Fibroblast of peridontal ligament (primary cell): ENCODE measurements at regions not wholly inside any gene's neighbourhood (a gene's known extent, or its start where the extent isn't known, plus 50 kb on each side); places are given as distances from the start of the nearest gene placed in this dataset.

Experiments
- DNase-seq: peaks from one replicate; pipeline ENCODE4 v3.0.0-alpha.2; 2010; ENCODE audit errors: extremely low read depth

- DNase-seq, result peak; percentile 21
Measured at GRCh38 chr12:127398016-127398710, 868.8 kb upstream of the TMEM132C start.

GRCh38 chr12:127399451-127399850 lies 867.5 kb upstream of the TMEM132C start:
- DNase-seq, result no peak

GRCh38 chr12:127400221-127400620 lies 866.7 kb upstream of the TMEM132C start:
- DNase-seq, result peak; percentile 14

- peak; percentile 55 for DNase-seq
Measured at GRCh38 chr12:127401005-127401404, 866.0 kb upstream of the TMEM132C start.

GRCh38 chr12:127401536-127401935 lies 865.4 kb upstream of the TMEM132C start:
- DNase-seq, result no peak

GRCh38 chr12:127411166-127411915 lies 855.6 kb upstream of the TMEM132C start:
- no peak for DNase-seq

GRCh38 chr12:127411981-127412380 lies 855.0 kb upstream of the TMEM132C start:
- DNase-seq, result no peak

GRCh38 chr12:127412866-127413265 lies 854.1 kb upstream of the TMEM132C start:
- DNase-seq, result no peak

GRCh38 chr12:127414186-127414585 lies 852.8 kb upstream of the TMEM132C start:
- no peak for DNase-seq

GRCh38 chr12:127414636-127415035 lies 852.3 kb upstream of the TMEM132C start:
- no peak for DNase-seq

GRCh38 chr12:127416796-127417195 lies 850.2 kb upstream of the TMEM132C start:
- DNase-seq, result no peak

GRCh38 chr12:127419111-127419510 lies 847.9 kb upstream of the TMEM132C start:
- no peak for DNase-seq

- no peak for DNase-seq
Measured at GRCh38 chr12:127421614-127422013, 845.4 kb upstream of the TMEM132C start.

- DNase-seq, result no peak
Measured at GRCh38 chr12:127422935-127423566, 843.9 kb upstream of the TMEM132C start.

GRCh38 chr12:127425474-127425873 lies 841.5 kb upstream of the TMEM132C start:
- no peak for DNase-seq

- DNase-seq, result no peak
Measured at GRCh38 chr12:127428420-127428819, 838.5 kb upstream of the TMEM132C start.

- DNase-seq, result no peak
Measured at GRCh38 chr12:127429551-127430285, 837.3 kb upstream of the TMEM132C start.

- no peak for DNase-seq
Measured at GRCh38 chr12:127430401-127430800, 836.6 kb upstream of the TMEM132C start.

GRCh38 chr12:127431177-127431576 lies 835.8 kb upstream of the TMEM132C start:
- DNase-seq, result no peak

GRCh38 chr12:127431594-127431993 lies 835.4 kb upstream of the TMEM132C start:
- DNase-seq, result no peak

- DNase-seq, result no peak
Measured at GRCh38 chr12:127435439-127435838, 831.5 kb upstream of the TMEM132C start.
